ENCODE measurements at regions not wholly inside any gene's neighbourhood (a gene's known extent, or its start where the extent isn't known, plus 50 kb on each side); places are given as distances from the start of the nearest gene placed in this dataset.
"Not testable (repeated sequence)": the region's sequence is repeated elsewhere in the genome, so short reads cannot be mapped to it uniquely, and the experiment has no call there.

- DNase-seq (ENCODE audit: low spot score) = no peak
Measured at GRCh38 chr3:71989165-71989564, 204.2 kb upstream of the PROK2 start.

DNA sequence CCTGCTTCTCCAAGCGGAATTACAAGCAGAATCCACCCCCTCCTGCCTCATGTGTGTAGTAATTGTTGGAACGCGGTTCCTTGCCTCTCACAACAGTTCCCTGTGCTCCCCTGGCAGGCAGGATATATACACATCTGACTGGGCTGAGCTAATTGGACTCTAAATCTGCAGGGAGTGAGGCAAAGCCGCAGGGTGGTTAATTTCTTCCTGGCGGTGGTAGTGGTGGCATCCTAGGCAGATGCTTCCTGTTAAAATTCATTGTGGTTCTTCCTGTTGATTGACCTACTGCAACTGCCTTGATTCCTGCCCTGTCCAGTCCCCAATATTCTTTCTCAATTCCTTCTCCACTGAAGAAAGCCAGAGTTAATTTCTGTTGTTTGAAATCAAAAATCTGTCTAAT is 202.9 kb upstream of the PROK2 start:
- no peak for DNase-seq (ENCODE audit: low spot score)

- no peak for DNase-seq (ENCODE audit: low spot score)
Measured at GRCh38 chr3:71987089-71987735, 202.3 kb upstream of the PROK2 start.

DNA sequence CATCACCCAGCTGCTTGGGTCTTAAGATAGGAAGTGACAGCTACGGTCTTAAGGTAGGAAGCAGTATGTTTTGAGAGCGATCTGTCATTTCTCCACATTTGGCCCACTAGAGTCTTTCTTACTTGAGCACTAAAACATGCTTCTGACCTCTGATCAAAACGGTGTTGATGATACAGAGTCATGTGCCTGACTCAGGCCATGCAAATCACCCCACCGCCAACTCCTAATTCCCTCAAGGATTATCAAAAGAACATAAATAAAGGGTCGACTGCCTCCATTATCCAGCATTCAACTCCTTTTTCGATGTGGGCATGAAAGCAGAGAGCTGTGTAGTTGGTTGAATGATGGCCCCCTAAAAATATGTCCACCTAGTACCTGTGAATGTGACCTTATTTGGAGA is 201.7 kb upstream of the PROK2 start:
- no peak for DNase-seq (ENCODE audit: low spot score)

DNA sequence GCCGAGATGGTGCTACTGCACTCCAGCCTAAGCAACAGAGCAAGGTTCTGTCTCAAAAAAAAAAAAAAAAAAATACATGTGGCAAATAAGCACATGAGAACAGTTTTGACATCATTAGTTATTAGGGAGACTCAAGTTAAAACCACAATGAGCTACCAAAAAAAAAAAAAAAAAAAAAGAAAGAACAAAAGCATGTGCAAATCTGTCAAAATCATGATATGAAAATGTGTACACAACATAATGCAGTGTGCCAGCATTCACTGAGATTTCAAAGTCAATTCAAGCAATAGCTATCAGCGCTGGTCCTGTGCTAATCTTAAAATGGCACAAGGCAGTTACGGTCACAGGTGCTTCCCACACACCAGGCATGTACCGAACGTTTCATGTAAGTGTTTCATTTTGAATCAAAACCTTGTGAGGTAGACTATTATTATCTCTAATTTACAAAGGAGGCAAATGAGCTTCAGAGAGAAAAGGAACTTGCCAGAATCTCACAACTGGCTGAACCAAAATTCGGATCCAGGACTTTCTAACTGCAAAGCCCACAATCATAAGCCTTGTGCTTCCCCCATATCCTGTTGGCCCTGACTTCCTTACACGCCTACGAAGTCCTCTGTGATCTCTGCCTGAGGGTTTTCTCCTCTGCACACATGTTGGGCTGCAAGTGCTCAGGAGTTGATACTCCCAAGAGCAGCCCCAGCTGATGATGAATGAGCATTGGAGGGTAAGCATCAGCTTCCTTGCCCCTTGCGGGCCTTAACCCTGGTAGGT is 200.1 kb upstream of the PROK2 start:
- DNase-seq (ENCODE audit: low spot score) = no peak

GRCh38 chr3:71983694-71984093 is 198.7 kb upstream of the PROK2 start:
- DNase-seq (ENCODE audit: low spot score) = no peak

DNA sequence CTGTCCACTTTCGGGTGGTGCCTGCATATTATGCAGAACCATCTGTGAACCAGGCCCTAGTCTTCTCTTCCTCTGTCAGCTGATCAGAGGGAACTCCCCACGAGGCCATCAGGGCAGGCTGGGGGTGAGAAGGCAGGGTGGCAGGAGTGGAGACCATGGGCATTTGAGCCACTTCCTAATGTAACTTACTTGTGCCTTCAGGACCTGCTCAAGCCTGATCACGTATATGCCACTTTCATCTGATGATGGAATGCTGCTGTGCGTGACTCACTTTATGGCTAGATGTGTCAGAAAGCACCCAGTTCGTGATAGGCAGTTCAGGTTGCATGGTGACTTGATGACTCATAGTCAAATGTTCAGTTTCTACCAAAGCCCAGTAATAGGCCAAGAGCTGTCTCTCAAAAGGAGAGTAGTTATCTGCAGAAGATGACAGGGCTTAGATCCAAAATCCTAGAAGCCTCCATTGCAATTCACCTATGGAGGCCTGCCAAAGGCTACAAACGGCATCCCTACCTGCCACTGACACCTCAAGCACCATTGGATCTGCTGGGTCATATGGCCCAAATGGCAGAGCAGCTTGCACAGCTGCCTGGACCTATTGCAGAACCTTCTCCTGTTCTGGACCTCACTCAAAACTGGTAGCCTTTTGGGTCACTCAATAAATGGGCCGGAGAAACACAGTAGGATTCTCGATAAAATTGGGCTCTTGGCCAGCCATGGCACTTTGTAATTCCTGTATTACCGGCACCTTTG is 197.7 kb upstream of the PROK2 start:
- not testable (repeated sequence) for DNase-seq (ENCODE audit: low spot score)

DNA sequence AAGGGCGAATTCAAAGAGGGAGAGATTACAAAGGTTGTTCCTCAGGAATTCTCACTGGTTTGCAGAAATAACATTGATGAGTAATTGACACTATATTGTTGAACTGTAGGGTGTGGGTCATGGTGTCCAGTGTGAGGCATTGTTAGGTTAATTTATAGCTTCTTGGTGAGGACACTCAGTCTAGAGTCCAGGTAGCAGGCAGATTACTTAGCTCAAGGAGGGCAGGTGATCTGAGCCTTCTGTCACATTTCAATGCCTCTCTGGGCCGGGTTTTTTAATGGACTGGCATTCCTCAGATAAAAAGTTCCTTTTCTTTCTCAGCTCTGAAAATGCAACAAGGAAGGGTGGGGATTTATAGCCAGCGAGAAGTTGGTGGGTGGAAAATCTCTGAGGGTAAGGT is 194.2 kb upstream of the PROK2 start:
- no peak for DNase-seq (ENCODE audit: low spot score)

DNA sequence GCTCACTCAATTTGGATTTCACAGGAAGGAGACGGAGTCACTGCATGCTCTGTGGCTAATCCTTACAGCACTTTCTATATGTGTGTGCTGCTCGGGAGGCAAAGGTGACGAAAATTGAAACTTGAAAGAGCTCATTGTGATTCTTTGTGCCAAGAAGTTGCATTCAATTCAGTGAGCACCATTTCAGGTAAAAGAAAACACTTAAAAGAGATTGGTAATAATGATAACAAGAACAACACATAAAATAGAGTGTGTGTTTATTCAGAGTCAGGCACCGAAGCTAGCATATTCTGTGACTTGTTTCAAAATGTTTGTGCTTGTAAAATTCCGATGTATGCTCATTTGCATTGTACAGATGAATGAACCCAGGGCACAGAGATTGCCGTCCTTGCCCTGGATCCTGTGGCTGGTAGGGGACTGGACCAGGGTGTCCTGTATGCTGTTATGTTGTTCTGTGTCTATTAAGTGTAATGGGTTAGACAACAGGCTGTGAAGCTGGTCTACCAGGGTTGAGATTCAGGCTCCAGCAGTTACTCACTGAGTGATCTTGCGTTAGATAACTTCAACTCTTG is 193.3 kb upstream of the PROK2 start:
- DNase-seq (ENCODE audit: low spot score) = no peak

DNA sequence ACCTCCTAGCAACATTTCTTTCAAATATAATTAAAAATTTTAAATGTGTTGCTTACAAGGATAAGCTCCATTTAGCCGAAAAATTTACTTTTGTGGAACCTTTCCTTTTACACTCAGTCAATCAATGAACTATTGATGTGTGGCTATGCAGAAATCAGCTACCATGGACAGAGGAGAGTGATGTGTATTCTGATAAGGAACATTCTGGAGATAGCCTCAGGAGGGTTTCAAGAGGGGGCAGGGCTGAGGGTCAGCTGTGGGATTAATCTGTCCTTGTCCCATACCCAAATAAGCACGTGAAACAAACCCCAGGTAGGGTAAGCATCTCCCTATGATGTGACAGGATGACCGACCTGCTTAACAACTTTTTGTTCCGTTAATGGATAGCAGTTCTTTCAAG is 192.6 kb upstream of the PROK2 start:
- no peak for DNase-seq (ENCODE audit: low spot score)

DNA sequence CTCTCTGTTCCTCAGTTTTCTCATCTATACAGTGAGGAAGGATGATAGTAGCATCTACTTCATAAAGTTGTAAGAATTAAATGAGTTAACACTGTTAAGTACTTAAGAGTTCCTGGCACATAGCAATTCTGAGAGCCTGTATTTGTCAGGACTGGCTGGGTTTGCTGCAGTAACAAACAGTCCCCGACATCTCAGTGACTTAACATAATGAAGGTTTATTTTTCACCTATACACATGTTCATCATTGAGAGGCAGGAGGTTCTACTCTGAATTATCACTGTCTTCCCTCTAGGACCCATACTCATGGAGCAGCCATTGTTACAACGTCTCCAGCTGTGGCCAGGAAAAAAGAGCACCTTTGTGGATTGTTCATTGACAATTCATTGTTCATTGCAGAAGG is 190.6 kb upstream of the PROK2 start:
- no peak for DNase-seq (ENCODE audit: low spot score)

DNA sequence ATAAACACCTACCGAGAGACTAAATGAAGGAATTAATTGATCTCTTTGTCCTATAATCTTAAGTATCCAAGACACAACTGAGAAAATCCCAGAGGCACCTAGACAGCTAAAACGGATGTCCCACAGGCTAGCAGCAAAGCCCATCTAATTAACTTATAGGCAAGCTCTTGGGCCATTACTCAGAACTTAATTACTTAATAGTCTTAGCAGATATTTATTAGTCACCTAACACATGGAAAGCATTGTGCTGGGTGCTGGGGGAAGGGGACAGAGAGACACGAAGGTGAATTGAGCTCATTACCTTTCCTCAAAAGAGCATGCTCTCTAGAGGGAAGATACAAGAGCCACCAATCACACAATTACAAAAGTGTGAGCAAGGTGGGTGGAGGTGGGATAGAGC is 189.8 kb upstream of the PROK2 start:
- DNase-seq (ENCODE audit: low spot score) = no peak

DNA sequence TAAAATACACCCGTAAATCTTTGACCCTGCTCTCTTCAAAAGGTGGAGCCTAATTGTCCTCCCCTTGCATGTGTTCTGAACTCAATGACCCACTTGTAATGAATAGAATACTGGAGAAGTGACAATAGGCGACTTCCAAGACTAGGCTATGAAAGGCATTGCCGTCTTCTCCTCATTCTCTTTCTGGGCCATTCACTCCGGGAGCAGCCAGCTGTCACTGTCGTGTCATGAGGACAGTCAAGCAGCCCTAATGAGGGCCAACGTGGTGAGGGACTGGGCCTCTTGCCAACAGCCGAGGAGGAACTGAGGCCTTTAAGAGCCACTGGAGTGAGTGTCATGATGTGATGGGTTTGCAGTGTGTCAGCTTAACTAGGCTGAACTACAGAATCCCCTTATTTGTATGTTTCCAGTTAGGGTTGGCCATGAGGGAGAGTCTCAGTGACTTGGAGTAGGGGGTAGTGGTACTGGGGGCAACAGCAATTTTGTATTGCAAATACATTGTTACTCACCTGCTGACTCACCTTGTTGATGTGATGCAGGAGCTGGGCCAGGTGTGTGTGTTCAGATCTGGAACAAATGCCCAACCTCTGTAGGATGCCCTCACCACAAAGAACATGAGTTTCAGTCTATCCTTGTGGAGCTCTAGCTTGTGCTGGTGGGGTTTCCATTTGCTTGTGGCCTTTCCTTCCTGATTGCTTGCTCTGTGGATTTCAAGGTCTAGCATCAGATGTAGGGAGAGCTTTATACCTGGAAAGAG is 188.5 kb upstream of the PROK2 start:
- no peak for DNase-seq (ENCODE audit: low spot score)

DNA sequence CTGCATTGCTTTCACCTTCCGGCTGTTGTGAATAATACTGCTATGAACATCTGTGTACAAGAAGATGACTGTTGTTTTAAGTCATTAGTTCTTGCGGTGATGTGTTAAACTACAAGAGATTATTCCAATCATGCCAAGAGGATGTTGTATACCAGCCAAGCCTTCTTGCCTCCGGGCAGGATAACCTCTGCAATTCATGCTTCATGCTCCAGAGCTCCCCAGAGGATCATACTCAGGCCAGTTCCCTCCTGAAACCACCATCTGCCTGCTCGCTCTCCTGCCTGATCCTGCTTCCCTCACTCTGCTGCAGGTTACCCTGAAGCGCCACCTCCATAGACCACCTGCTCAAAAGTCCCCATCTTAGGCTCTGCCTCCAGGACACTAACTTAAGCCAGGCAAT is 187.1 kb upstream of the PROK2 start:
- DNase-seq (ENCODE audit: low spot score) = peak; percentile 34

DNA sequence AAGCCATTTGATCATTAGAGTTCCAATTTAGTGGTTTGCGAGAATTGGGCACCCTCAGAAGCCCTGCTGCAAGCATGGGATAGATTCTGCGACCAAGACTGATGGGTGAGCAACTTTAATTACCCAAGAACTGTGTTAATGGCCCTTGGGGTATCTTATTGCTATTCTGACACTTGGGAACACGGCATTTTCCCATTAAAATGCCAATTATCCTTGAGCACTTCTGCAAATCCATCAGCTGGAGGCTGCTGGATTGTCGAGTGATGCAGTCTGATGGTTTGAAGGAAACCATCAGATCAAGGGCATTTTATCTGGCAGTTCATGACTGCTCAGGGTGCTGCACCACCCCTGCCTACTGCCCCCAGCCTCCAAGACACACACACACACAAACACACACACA is 183.6 kb upstream of the PROK2 start:
- no peak for DNase-seq (ENCODE audit: low spot score)

DNA sequence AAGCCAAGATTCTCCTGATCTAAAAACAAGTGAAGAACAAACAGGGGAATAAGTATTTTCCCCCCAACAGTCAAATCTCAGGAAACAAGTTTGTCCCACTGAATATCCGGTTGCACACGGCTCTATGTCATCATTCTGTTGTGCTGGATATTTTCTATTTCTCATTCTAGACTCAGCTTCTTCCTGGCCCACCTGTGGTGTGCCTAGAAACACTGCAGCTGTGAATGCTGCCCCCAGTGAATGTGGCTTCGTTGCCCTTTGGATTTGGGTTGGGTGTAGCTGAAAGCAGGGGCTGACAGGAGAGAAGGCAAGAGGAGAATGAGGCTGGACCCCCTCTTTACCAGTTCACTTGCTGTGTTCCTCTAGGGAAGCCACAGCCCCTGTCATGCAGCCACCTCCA is 181.2 kb upstream of the PROK2 start:
- DNase-seq (ENCODE audit: low spot score) = no peak

- DNase-seq (ENCODE audit: low spot score) = no peak
Measured at GRCh38 chr3:71964170-71964569, 179.2 kb upstream of the PROK2 start.

GRCh38 chr3:71962561-71963240 is 177.8 kb upstream of the PROK2 start:
- DNase-seq (ENCODE audit: low spot score) = no peak

- no peak for DNase-seq (ENCODE audit: low spot score)
Measured at GRCh38 chr3:71961891-71962290, 176.9 kb upstream of the PROK2 start.

DNA sequence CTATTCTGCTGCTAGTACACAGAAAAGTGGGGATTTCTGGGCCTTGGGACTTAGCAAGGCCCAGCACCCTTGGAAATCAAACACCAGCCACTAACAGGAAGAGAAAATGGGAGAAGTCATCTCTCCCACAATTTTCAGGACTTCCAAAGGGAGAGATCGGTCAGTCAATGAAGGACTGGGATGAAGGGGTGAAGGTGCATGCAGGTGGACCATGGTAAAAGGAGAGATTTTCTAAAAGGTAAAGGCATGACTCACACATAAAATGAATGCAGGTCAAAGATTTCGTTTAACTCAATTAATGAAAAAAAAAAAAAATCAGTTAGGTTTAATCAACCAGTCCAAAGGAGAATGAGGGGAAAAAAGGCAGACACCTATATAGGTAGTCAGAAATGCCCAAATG is 176.4 kb upstream of the PROK2 start:
- DNase-seq (ENCODE audit: low spot score) = no peak

DNA sequence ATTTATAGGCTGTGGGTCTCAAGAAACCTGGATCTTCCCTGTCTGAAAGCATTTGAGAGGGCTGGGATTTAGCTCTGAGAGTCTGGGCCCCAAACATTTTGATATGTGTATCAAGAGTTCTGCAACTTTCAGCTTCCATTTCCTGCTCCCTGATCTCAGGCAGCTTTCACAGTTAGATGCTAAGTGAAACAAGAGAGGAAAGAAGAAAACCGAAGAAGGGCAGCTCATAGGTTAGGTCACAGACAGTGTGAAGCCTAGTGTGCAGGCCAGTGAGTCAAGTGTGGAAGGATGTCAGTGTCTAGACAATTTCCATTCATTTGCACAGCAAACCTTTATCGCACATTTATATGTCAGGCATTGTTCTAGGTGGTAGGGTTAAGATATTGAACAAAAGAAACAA is 173.6 kb upstream of the PROK2 start:
- no peak for DNase-seq (ENCODE audit: low spot score)

- no peak for DNase-seq (ENCODE audit: low spot score)
Measured at GRCh38 chr3:71956716-71957115, 171.8 kb upstream of the PROK2 start.
